Astrocyte (in vitro differentiated cells and primary cell): ENCODE measurements at regions not wholly inside any gene's neighbourhood (a gene's known extent, or its start where the extent isn't known, plus 50 kb on each side); places are given as distances from the start of the nearest gene placed in this dataset.

ENCODE experiments used
- DNase-seq: peaks from one replicate; pipeline ENCODE4 v3.0.0-alpha.2; 2010; ENCODE audit warnings: low read depth
- FAIRE-seq: peaks from 2 replicates; lab custom pipeline; 2011; peaks lifted over from hg19 to GRCh38; lab: Jason Lieb, UNC
- H2AFZ ChIP-seq: 2 replicates; pipeline ENCODE4 v1.6.0; 2012; ENCODE audit warnings: low read depth, low read length, inconsistent platforms
- H3K27ac ChIP-seq: 2 replicates; pipeline ENCODE4 v1.5.1; 2011; ENCODE audit warnings: low read depth, low read length, inconsistent platforms
- H3K27me3 ChIP-seq: 2 replicates; pipeline ENCODE4 v1.6.0; 2011; ENCODE audit warnings: low read length, inconsistent platforms; ENCODE audit not compliant: insufficient read depth
- H3K36me3 ChIP-seq: 2 replicates; pipeline ENCODE4 v1.5.1; 2011; ENCODE audit warnings: low read length, inconsistent platforms; ENCODE audit not compliant: insufficient read depth
- H3K4me1 ChIP-seq: 2 replicates; pipeline ENCODE4 v1.5.1; 2011; ENCODE audit warnings: low read length, inconsistent platforms; ENCODE audit not compliant: insufficient read depth
- H3K4me2 ChIP-seq: 2 replicates; pipeline ENCODE4 v1.6.0; 2012; ENCODE audit warnings: low read length, inconsistent platforms
- H3K4me3 ChIP-seq: 2 replicates; pipeline ENCODE4 v1.5.1; 2011; ENCODE audit warnings: low read depth, mild to moderate bottlenecking, low read length, inconsistent platforms; ENCODE audit not compliant: insufficient read depth
- H3K79me2 ChIP-seq: 2 replicates; pipeline ENCODE4 v1.6.0; 2012; ENCODE audit warnings: mild to moderate bottlenecking, low read length, inconsistent platforms; ENCODE audit not compliant: insufficient read depth
- H3K9ac ChIP-seq: 2 replicates; pipeline ENCODE4 v1.6.0; 2012; ENCODE audit warnings: mild to moderate bottlenecking, low read length, inconsistent platforms
- H3K9me3 ChIP-seq: 2 replicates; pipeline ENCODE4 v1.5.1; 2012; ENCODE audit warnings: low read depth, mild to moderate bottlenecking, low read length, inconsistent platforms; ENCODE audit not compliant: insufficient read depth
- H4K20me1 ChIP-seq: 2 replicates; pipeline ENCODE4 v1.6.0; 2012; ENCODE audit warnings: low read length, inconsistent platforms; ENCODE audit not compliant: insufficient read depth
- H3K27ac Mint-ChIP-seq: one replicate; pipeline ENCODE4 v1.8.0; 2021; ENCODE audit warnings: mild to moderate bottlenecking, mixed read lengths; ENCODE audit not compliant: unreplicated experiment
- H3K27me3 Mint-ChIP-seq: one replicate; pipeline ENCODE4 v1.8.0; 2021; ENCODE audit warnings: low read depth, mixed read lengths; ENCODE audit not compliant: unreplicated experiment
- H3K36me3 Mint-ChIP-seq: one replicate; pipeline ENCODE4 v1.8.0; 2021; ENCODE audit warnings: low read depth, mixed read lengths; ENCODE audit not compliant: unreplicated experiment
- H3K4me1 Mint-ChIP-seq: one replicate; pipeline ENCODE4 v1.8.0; 2021; ENCODE audit warnings: low read depth, mixed read lengths; ENCODE audit not compliant: unreplicated experiment
- H3K4me3 Mint-ChIP-seq: one replicate; pipeline ENCODE4 v1.8.0; 2021; ENCODE audit warnings: mild to moderate bottlenecking, moderate library complexity, mixed read lengths; ENCODE audit not compliant: unreplicated experiment
- H3K9me3 Mint-ChIP-seq: one replicate; pipeline ENCODE4 v1.8.0; 2021; ENCODE audit warnings: mild to moderate bottlenecking, mixed read lengths; ENCODE audit not compliant: unreplicated experiment
- EZH2 ChIP-seq: IDR thresholded peaks from 2 replicates; pipeline ENCODE4 v1.6.1; 2012; ENCODE audit warnings: mild to moderate bottlenecking, low read length, inconsistent platforms; ENCODE audit not compliant: insufficient read depth
- TF ChIP-seq, protein P1 (sequence below): IDR thresholded peaks from 2 replicates; pipeline ENCODE4 v1.5.1; 2011; ENCODE audit warnings: low read depth, mild to moderate bottlenecking, inconsistent platforms, low read length, moderate library complexity; ENCODE audit not compliant: insufficient read depth

DNA sequence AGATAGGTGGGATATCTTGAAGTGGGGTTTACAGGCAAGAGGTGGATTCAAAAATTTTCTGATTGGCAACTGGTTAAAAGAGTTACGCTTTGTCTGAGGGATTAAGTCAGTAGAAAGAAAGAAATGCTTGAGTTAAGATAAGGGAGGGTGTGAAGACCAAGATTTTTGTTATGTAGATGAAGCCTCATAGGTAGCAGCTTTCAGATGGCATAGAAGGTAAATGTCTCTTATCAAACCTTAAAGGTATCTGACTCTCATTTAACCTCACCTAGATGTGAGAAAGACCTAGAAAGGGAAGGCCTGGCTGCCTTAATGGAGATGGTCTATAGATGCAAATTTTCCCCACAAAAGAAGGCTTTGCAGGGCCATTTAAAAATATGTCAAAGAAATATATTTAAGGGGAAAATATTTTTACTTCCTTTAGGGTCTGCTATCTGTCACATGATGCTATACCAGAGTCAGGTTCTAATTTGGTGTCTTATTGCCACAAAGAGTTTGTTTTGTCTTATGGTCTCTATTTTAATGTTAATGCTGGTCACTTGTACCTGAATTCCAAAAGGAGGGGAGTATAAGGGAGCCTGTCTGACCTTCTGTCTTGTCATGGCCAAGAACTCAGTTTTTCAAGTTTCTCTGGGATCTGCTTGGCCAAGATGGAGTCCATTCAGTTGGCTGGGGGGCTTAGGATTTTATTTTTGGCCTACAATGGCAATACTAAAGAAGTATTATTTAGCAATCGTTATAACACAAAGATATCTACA is 699.1 kb upstream of the AMOT start:
- TF ChIP-seq, protein P1, sequence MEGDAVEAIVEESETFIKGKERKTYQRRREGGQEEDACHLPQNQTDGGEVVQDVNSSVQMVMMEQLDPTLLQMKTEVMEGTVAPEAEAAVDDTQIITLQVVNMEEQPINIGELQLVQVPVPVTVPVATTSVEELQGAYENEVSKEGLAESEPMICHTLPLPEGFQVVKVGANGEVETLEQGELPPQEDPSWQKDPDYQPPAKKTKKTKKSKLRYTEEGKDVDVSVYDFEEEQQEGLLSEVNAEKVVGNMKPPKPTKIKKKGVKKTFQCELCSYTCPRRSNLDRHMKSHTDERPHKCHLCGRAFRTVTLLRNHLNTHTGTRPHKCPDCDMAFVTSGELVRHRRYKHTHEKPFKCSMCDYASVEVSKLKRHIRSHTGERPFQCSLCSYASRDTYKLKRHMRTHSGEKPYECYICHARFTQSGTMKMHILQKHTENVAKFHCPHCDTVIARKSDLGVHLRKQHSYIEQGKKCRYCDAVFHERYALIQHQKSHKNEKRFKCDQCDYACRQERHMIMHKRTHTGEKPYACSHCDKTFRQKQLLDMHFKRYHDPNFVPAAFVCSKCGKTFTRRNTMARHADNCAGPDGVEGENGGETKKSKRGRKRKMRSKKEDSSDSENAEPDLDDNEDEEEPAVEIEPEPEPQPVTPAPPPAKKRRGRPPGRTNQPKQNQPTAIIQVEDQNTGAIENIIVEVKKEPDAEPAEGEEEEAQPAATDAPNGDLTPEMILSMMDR = no peak
- no peak for TF ChIP-seq EZH2
- Histone ChIP-seq H3K9ac (no peak overlapping the region), H3K4me1 (no peaks in the 10 kb centered on the region), H4K20me1 (no peaks in the 10 kb centered on the region), H3K27me3 (no peaks in the 10 kb centered on the region), H3K27ac (no peak overlapping the region), H2AFZ (no peak overlapping the region), H3K4me3 (no peak overlapping the region), H3K9me3 (no peaks in the 10 kb centered on the region), H3K79me2 (no peaks in the 10 kb centered on the region), H3K4me2 (no peak overlapping the region), H3K36me3 (no peaks in the 10 kb centered on the region)
- H3K9me3 Mint-ChIP-seq = no peaks in the 10 kb centered on the region
- H3K36me3 Mint-ChIP-seq = no peaks in the 10 kb centered on the region
- no peaks in the 10 kb centered on the region for H3K4me1 Mint-ChIP-seq
- no peak overlapping the region for H3K4me3 Mint-ChIP-seq
- no peak overlapping the region for H3K27ac Mint-ChIP-seq
- FAIRE-seq (peak; percentile 94), DNase-seq (no peak)
- peaks cover 1% of the 10 kb centered on the region for H3K27me3 Mint-ChIP-seq

DNA sequence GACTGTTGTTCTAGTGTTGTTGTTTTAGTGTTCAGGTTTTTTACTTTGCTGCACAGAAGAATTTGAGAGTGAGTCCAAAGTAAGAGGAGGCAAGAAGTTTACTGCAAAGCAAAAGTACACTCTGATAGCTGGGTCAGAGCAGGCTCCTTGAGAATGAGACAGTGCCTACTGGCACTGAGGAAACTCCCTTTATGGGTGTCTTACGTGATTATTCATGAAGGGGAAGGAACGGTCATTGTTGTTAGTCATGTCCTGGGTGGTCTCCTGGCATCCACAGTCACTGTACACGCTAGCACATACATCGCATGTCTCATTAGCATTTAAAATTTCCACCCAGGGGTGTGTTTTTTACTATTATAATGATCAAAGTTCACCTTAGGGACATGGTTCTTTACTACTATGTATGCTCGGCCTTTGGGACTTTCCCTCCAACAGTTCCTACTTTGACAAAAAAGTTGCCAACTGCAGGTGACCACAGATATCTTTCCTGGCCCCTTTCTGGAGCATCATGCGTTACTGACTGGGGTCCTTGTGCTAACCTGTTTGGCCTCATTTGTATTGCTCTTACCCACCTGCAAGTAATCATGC is 688.9 kb upstream of the AMOT start:
- Mint-ChIP-seq H3K27ac (no peak overlapping the region), H3K4me1 (peaks cover 4% of the 10 kb centered on the region), H3K27me3 (no peaks in the 10 kb centered on the region), H3K4me3 (no peak overlapping the region), H3K9me3 (no peaks in the 10 kb centered on the region), H3K36me3 (no peaks in the 10 kb centered on the region)
- no peak overlapping the region for H3K9ac ChIP-seq
- H3K36me3 ChIP-seq = no peaks in the 10 kb centered on the region
- H2AFZ ChIP-seq = no peak overlapping the region
- no peak overlapping the region for H3K4me2 ChIP-seq
- no peak for TF ChIP-seq EZH2
- TF ChIP-seq, protein P1 = no peak
- H3K27me3 ChIP-seq = no peaks in the 10 kb centered on the region
- H4K20me1 ChIP-seq = no peaks in the 10 kb centered on the region
- H3K4me1 ChIP-seq = no peaks in the 10 kb centered on the region
- no peaks in the 10 kb centered on the region for H3K79me2 ChIP-seq
- H3K4me3 ChIP-seq = no peak overlapping the region
- FAIRE-seq = no peak
- no peak for DNase-seq
- no peaks in the 10 kb centered on the region for H3K9me3 ChIP-seq
- H3K27ac ChIP-seq = no peak overlapping the region

DNA sequence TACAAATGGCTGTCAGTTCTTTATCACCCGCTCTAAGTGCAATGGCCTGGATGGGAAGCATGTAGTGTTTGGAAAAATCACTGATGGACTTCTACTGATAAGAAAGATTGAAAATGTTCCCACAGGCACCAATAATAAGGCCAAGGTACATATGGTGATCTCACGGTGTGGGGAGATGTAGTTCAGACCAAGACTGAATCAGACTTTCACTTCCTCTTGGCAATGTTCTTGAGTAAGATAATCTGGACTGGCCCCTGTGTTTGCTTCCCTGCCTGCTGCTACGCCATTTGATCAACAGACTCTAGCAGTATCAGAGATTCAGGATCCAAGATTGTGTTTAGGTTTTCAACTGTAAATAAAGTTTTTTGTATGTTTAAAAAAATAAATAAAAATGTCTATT is 682.2 kb upstream of the AMOT start:
- H3K27ac Mint-ChIP-seq = no peak overlapping the region
- H3K27me3 Mint-ChIP-seq = no peaks in the 10 kb centered on the region
- Histone ChIP-seq H3K9me3 (no peaks in the 10 kb centered on the region), H3K79me2 (no peaks in the 10 kb centered on the region), H3K27me3 (no peaks in the 10 kb centered on the region), H3K9ac (no peak overlapping the region), H3K4me3 (no peak overlapping the region), H3K4me2 (no peak overlapping the region), H4K20me1 (no peaks in the 10 kb centered on the region), H2AFZ (no peak overlapping the region), H3K27ac (no peak overlapping the region), H3K4me1 (no peaks in the 10 kb centered on the region), H3K36me3 (no peaks in the 10 kb centered on the region)
- DNase-seq (no peak), FAIRE-seq (peak; percentile 82)
- no peaks in the 10 kb centered on the region for H3K36me3 Mint-ChIP-seq
- TF ChIP-seq, protein P1 = no peak
- no peak for TF ChIP-seq EZH2
- H3K4me3 Mint-ChIP-seq = no peak overlapping the region
- no peaks in the 10 kb centered on the region for H3K9me3 Mint-ChIP-seq
- H3K4me1 Mint-ChIP-seq = peaks cover 4% of the 10 kb centered on the region
